SH-SY5Y (cell line): ENCODE measurements at regions not wholly inside any gene's neighbourhood (a gene's known extent, or its start where the extent isn't known, plus 50 kb on each side); places are given as distances from the start of the nearest gene placed in this dataset.

ENCODE experiments used
- GATA2 ChIP-seq: IDR thresholded peaks from 2 replicates; pipeline ENCODE4 v1.6.1; 2011; ENCODE audit warnings: mild to moderate bottlenecking, low read depth, low read length
- GATA3 ChIP-seq: IDR thresholded peaks from 2 replicates; pipeline ENCODE4 v1.6.1; 2011; ENCODE audit warnings: low read depth, mild to moderate bottlenecking, low read length, moderate library complexity

- TF ChIP-seq GATA3: no peak
- TF ChIP-seq GATA2: no peak
Measured at GRCh38 chr2:122023059-122023864, 267.8 kb downstream of the TSN start.
